HEK293 (cell line): ENCODE measurements at regions not wholly inside any gene's neighbourhood (a gene's known extent, or its start where the extent isn't known, plus 50 kb on each side); places are given as distances from the start of the nearest gene placed in this dataset.

ENCODE experiments used
- CTCF ChIA-PET: fragments of 350-600 bp; formaldehyde crosslinking; extraction: SDS; loops from one replicate; lab custom pipeline; 2021; ENCODE audit warnings: antibody characterized with exemption; lab: Yijun Ruan, JAX
- POLR2A ChIA-PET: fragments of 300-600 bp; formaldehyde crosslinking; extraction: SDS; loops from one replicate; lab custom pipeline; 2020; ENCODE audit warnings: antibody characterized with exemption, inconsistent platforms; lab: Yijun Ruan, JAX
- H3K27ac ChIP-seq: fragments of 200-500 bp; sonication (Bioruptor generic); 2 replicates; pipeline ENCODE4 v1.5.1; 2014; ENCODE audit warnings: low read depth, low read length, control low read depth, inconsistent platforms; ENCODE audit errors: extremely low read depth
- H3K36me3 ChIP-seq, 2 experiments: fragments of 200-500 bp in 1 of 2; sonication (Bioruptor generic) in 1 of 2; 1 replicate in 1 of 2; 2 replicates in 1 of 2; pipeline ENCODE4 v1.5.1; 2014 to 2017; ENCODE audit warnings: inconsistent platforms in 2 of 2, low read length in 2 of 2; ENCODE audit not compliant: control insufficient read depth in 2 of 2, insufficient read depth in 1 of 2
- H3K4me1 ChIP-seq: fragments of 200-500 bp; sonication (Bioruptor generic); 2 replicates; pipeline ENCODE4 v1.5.1; 2014; ENCODE audit warnings: mild to moderate bottlenecking, low read length, inconsistent platforms; ENCODE audit not compliant: control insufficient read depth, insufficient read depth
- H3K4me3 ChIP-seq: 2 replicates; pipeline ENCODE4 v1.5.1; 2011; ENCODE audit warnings: low read depth, mild to moderate bottlenecking, control low read depth, low read length, moderate library complexity
- H3K9me3 ChIP-seq: fragments of 200-500 bp; sonication (Bioruptor generic); 2 replicates; pipeline ENCODE4 v1.5.1; 2014; ENCODE audit warnings: low read depth, low read length, inconsistent platforms; ENCODE audit not compliant: control insufficient read depth, insufficient read depth
- ELK4 ChIP-seq: IDR thresholded peaks from 2 replicates; pipeline ENCODE4 v1.6.1; 2011; ENCODE audit warnings: mild to moderate bottlenecking, low read depth, low read length, borderline replicate concordance
- GLI4 ChIP-seq: fragments of 450-650 bp; formaldehyde crosslinking; IDR thresholded peaks from 2 replicates; pipeline ENCODE4 v1.5.1; 2016; ENCODE audit warnings: missing biosample characterization, missing genetic modification characterization
- KLF1 ChIP-seq: fragments of 450-650 bp; formaldehyde crosslinking; IDR thresholded peaks from 2 replicates; pipeline ENCODE4 v1.5.1; 2016; ENCODE audit warnings: missing biosample characterization, missing genetic modification characterization
- MEIS1 ChIP-seq: sonication (generic); formaldehyde crosslinking; IDR thresholded peaks from 2 replicates; pipeline ENCODE4 v1.8.1; 2022; ENCODE audit warnings: missing genetic modification reagents, mild to moderate bottlenecking, borderline replicate concordance
- PRDM10 ChIP-seq: fragments of 450-650 bp; formaldehyde crosslinking; IDR thresholded peaks from 2 replicates; pipeline ENCODE4 v1.5.1; 2016; ENCODE audit warnings: missing biosample characterization, missing genetic modification characterization
- ZBTB21 ChIP-seq: fragments of 450-650 bp; formaldehyde crosslinking; IDR thresholded peaks from 2 replicates; pipeline ENCODE4 v1.5.1; 2017; ENCODE audit warnings: missing biosample characterization, missing genetic modification characterization
- ZIC2 ChIP-seq: fragments of 450-650 bp; formaldehyde crosslinking; IDR thresholded peaks from 2 replicates; pipeline ENCODE4 v1.5.1; 2016; ENCODE audit warnings: missing biosample characterization, missing genetic modification characterization
- ZNF133 ChIP-seq: fragments of 450-650 bp; formaldehyde crosslinking; IDR thresholded peaks from 2 replicates; pipeline ENCODE4 v1.5.1; 2016; ENCODE audit warnings: missing biosample characterization, missing genetic modification characterization
- ZNF18 ChIP-seq: fragments of 450-650 bp; formaldehyde crosslinking; IDR thresholded peaks from 2 replicates; pipeline ENCODE4 v1.5.1; 2016; ENCODE audit warnings: missing biosample characterization, missing genetic modification characterization
- ZNF274 ChIP-seq, 2 experiments: fragments of 200-500 bp in 1 of 2; fragments of 450-650 bp in 1 of 2; sonication (Bioruptor generic) in 1 of 2; formaldehyde crosslinking in 1 of 2; IDR thresholded peaks; 2 replicates each; pipeline versions ENCODE4 v1.5.1 to v1.6.1; 2014 to 2016; ENCODE audit warnings: borderline replicate concordance in 1 of 2, inconsistent platforms in 1 of 2, low read length in 1 of 2, missing biosample characterization in 1 of 2, missing genetic modification characterization in 1 of 2
- ZNF580 ChIP-seq: fragments of 450-650 bp; formaldehyde crosslinking; IDR thresholded peaks from 2 replicates; pipeline ENCODE4 v1.5.1; 2016; ENCODE audit warnings: missing biosample characterization, missing genetic modification characterization
- ZNF654 ChIP-seq: fragments of 450-650 bp; formaldehyde crosslinking; IDR thresholded peaks from 2 replicates; pipeline ENCODE4 v1.5.1; 2016; ENCODE audit warnings: low read depth, missing biosample characterization, missing genetic modification characterization
- ZNF664 ChIP-seq: fragments of 450-650 bp; formaldehyde crosslinking; IDR thresholded peaks from 2 replicates; pipeline ENCODE4 v1.5.1; 2016; ENCODE audit warnings: missing biosample characterization, missing genetic modification characterization
- ZNF747 ChIP-seq: fragments of 450-650 bp; formaldehyde crosslinking; IDR thresholded peaks from 2 replicates; pipeline ENCODE4 v1.5.1; 2016; ENCODE audit warnings: missing biosample characterization, missing genetic modification characterization

DNA sequence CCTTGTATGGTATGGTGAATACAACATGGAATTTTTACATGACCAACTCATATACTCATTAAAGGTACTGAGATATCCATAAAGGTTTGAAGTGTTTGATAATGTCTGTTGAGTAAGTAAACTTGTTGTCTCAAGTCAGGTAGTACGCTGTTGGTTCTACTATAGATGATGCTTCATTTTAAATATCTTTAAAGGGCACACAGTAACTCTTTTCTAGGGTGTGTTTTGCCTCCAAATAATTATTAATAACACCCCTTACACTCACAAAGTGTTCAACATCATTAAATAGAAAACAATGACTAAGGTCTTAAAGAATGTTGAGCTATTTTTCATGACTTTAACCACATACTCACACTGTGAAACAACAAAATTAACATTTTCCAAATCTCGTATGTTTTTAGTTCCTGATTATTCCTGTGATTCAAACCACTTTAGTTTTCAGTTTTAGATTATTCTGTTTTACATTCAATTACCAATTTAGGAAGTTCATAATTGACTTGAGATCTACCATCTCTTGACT, 220.0 kb upstream of the NANOGP8 start (continued):
- TF ChIP-seq PRDM10 (tag by site-specific recombination) (no peak), ZNF274 (IDR thresholded peaks at IDR 0.05; ENCODE audit: low read length) (no peak), ZNF274 (tag by site-specific recombination; IDR thresholded peaks at IDR 0.05; ENCODE audit: borderline replicate concordance) (no peak), ZIC2 (tag by site-specific recombination) (no peak), MEIS1 (CRISPR knock-in tag) (no peak), ELK4 (no peak), ZNF133 (no peak)

DNA sequence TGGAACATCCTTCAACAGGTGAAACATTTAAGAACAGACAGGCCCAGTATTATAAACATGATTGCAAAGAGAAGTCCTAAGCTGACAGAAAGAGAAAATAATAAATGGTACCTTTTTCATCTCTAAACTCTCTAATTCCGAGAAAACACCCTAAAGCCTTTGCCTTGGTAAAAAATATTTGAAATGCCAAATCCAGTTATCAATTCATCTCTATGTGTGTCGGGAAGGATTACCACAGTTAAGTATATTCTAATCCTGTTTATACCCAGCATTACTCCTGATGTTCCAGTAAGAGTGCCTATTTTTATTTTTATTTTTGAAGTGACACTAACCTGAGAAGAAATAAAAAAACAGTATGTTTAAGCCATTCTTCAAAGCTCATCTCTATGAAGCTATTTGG, 219.3 kb upstream of the NANOGP8 start:
- ChIA-PET POLR2A (no interaction called here), CTCF (no interaction called here)
- no peak overlapping the region for H3K27ac ChIP-seq
- H3K4me1 ChIP-seq, result peaks cover 15% of the 10 kb centered on the region
- TF ChIP-seq ZNF664 (tag by site-specific recombination), result no peak
- TF ChIP-seq ZNF580 (tag by site-specific recombination), result no peak
- TF ChIP-seq ZNF747 (tag by site-specific recombination), result no peak
- no peak for TF ChIP-seq ZNF18 (tag by site-specific recombination)
- no peaks in the 10 kb centered on the region for H3K36me3 ChIP-seq
- no peak overlapping the region for H3K4me3 ChIP-seq
- no peaks in the 10 kb centered on the region for H3K9me3 ChIP-seq

- ChIA-PET CTCF (no interaction called here), POLR2A (no interaction called here)
- Histone ChIP-seq H3K4me1 (peaks cover 10% of the 10 kb centered on the region), H3K27ac (no peak overlapping the region), H3K4me3 (no peak overlapping the region), H3K36me3 (no peaks in the 10 kb centered on the region), H3K9me3 (no peaks in the 10 kb centered on the region)
- TF ChIP-seq GLI4 (tag by site-specific recombination) (no peak), KLF1 (tag by site-specific recombination) (no peak), ZNF654 (no peak)
Observed at GRCh38 chr15:35302334-35302733, 217.2 kb upstream of the NANOGP8 start.

GRCh38 chr15:35301088-35301487, 216.0 kb upstream of the NANOGP8 start:
- no peaks in the 10 kb centered on the region for H3K36me3 ChIP-seq
- ChIA-PET POLR2A (no interaction called here), CTCF (interaction anchor here (0.5 to 1.5 kb wide), 2 partner anchors 12 to 372 kb away, joined by 3 read pairs; no protein-coding TSS in a partner anchor)
- H3K4me3 ChIP-seq, result no peak overlapping the region
- H3K4me1 ChIP-seq, result no peaks in the 10 kb centered on the region
- no peak for TF ChIP-seq ZBTB21
- H3K9me3 ChIP-seq, result no peaks in the 10 kb centered on the region
- no peak overlapping the region for H3K27ac ChIP-seq
